Endothelial cell of umbilical vein (primary cell): ENCODE measurements at regions not wholly inside any gene's neighbourhood (a gene's known extent, or its start where the extent isn't known, plus 50 kb on each side); places are given as distances from the start of the nearest gene placed in this dataset.

Source experiments
- BruUV-seq: library from RNA; stranded (reverse); fragments of 400-500 nt; replicated peaks from 2 replicates; lab custom pipeline; 2021; lab: Mats Ljungman, UMichigan
- CTCF ChIA-PET: fragments of 300-600, 350-600 bp; sonication (Branson Sonifier 250); formaldehyde crosslinking; loops from one replicate; lab custom pipeline; 2021; ENCODE audit warnings: antibody characterized with exemption, inconsistent platforms; lab: Charles Lee
- POLR2A ChIA-PET: fragments of 300-600, 350-600 bp; sonication (Branson Sonifier 250); formaldehyde crosslinking; loops from one replicate; lab custom pipeline; 2021; ENCODE audit warnings: antibody characterized with exemption, inconsistent platforms; lab: Charles Lee
- DNase-seq: peaks from one replicate; pipeline ENCODE4 v3.0.0-alpha.2; 2011; ENCODE audit warnings: low read depth, low spot score
- FAIRE-seq: peaks from 2 replicates; lab custom pipeline; 2011; peaks lifted over from hg19 to GRCh38; lab: Jason Lieb, UNC
- H2AFZ ChIP-seq: 2 replicates; pipeline ENCODE4 v1.6.0; 2012; ENCODE audit warnings: low read depth, low read length, control low read depth, inconsistent platforms
- H3K27ac ChIP-seq: 2 replicates; pipeline ENCODE4 v1.5.1; 2011; ENCODE audit warnings: low read depth, mild to moderate bottlenecking, control low read depth, low read length, moderate library complexity; ENCODE audit not compliant: insufficient read depth
- H3K27me3 ChIP-seq, 2 experiments: 2 replicates each; pipeline versions ENCODE4 v1.6.0 to v1.6.1; 2011; ENCODE audit warnings: low read length in 2 of 2, mixed read lengths in 1 of 2; ENCODE audit not compliant: control insufficient read depth in 2 of 2, insufficient read depth in 2 of 2
- H3K36me3 ChIP-seq, 2 experiments: 2 replicates in 1 of 2; 3 replicates in 1 of 2; pipeline ENCODE4 v1.5.1; 2011; ENCODE audit warnings: low read length in 2 of 2, mild to moderate bottlenecking in 1 of 2, moderate library complexity in 1 of 2; ENCODE audit not compliant: control insufficient read depth in 2 of 2, insufficient read depth in 2 of 2; ENCODE audit errors: extremely low read depth in 1 of 2
- H3K4me1 ChIP-seq: 3 replicates; pipeline ENCODE4 v1.5.1; 2011; ENCODE audit warnings: mild to moderate bottlenecking, low read length; ENCODE audit not compliant: control insufficient read depth, insufficient read depth; ENCODE audit errors: extremely low read depth
- H3K4me2 ChIP-seq: 2 replicates; pipeline ENCODE4 v1.6.1; 2011; ENCODE audit warnings: low read length, control low read depth, mixed read lengths; ENCODE audit not compliant: insufficient read depth
- H3K4me3 ChIP-seq, 3 experiments: fragments of 200-600 bp in 1 of 3; sonication (generic), shearing (Covaris generic) in 1 of 3; replicated peaks in 1 of 3; 2 replicates each; pipeline ENCODE4 v1.5.1; 2011 to 2016; ENCODE audit warnings: control low read depth in 3 of 3, low read length in 3 of 3, mild to moderate bottlenecking in 2 of 3, inconsistent platforms in 1 of 3, low read depth in 1 of 3, moderate library complexity in 1 of 3; ENCODE audit not compliant: insufficient read depth in 1 of 3
- H3K79me2 ChIP-seq: 2 replicates; pipeline ENCODE4 v1.6.0; 2012; ENCODE audit warnings: low read length, inconsistent platforms; ENCODE audit not compliant: control insufficient read depth, insufficient read depth
- H3K9ac ChIP-seq: replicated peaks from 2 replicates; pipeline ENCODE3; 2011; ENCODE audit warnings: low read length, control low read depth; ENCODE audit not compliant: insufficient read depth; ENCODE audit errors: extremely low read depth
- H3K9me1 ChIP-seq: replicated peaks from 3 replicates; pipeline ENCODE4 v1.6.0; 2011; ENCODE audit warnings: mild to moderate bottlenecking, low read length; ENCODE audit not compliant: control insufficient read depth, insufficient read depth; ENCODE audit errors: extremely low read depth
- H3K9me3 ChIP-seq: replicated peaks from 2 replicates; pipeline ENCODE4 v1.5.1; 2012; ENCODE audit warnings: low read length, inconsistent platforms; ENCODE audit not compliant: control insufficient read depth, insufficient read depth
- H4K20me1 ChIP-seq: replicated peaks from 2 replicates; pipeline ENCODE3; 2011; ENCODE audit warnings: mild to moderate bottlenecking, low read length; ENCODE audit not compliant: control insufficient read depth, insufficient read depth; ENCODE audit errors: extremely low read depth
- EZH2 ChIP-seq: IDR thresholded peaks from 2 replicates; pipeline ENCODE4 v1.6.1; 2012; ENCODE audit warnings: borderline replicate concordance, low read depth, mild to moderate bottlenecking, moderate library complexity, low read length, inconsistent platforms; ENCODE audit not compliant: severe bottlenecking
- FOS ChIP-seq: IDR thresholded peaks from 2 replicates; pipeline ENCODE4 v1.6.1; 2011; ENCODE audit warnings: mild to moderate bottlenecking, low read length, moderate library complexity, borderline replicate concordance; ENCODE audit not compliant: insufficient read depth
- GATA2 ChIP-seq: IDR thresholded peaks from 2 replicates; pipeline ENCODE4 v1.7.0; 2011; ENCODE audit warnings: low read depth, mild to moderate bottlenecking, moderate library complexity, mixed read lengths, low read length; ENCODE audit not compliant: insufficient read length, insufficient read depth
- JUN ChIP-seq: IDR thresholded peaks from 2 replicates; pipeline ENCODE4 v1.6.1; 2011; ENCODE audit warnings: borderline replicate concordance, low read depth; ENCODE audit not compliant: insufficient read length, insufficient read depth
- MYC ChIP-seq: IDR thresholded peaks from one replicate; pipeline ENCODE4 v1.6.1; 2011; ENCODE audit warnings: mild to moderate bottlenecking, low read depth, low read length
- POLR2A ChIP-seq: IDR thresholded peaks from 2 replicates; pipeline ENCODE4 v1.6.1; 2012; ENCODE audit warnings: low read depth, mild to moderate bottlenecking, control low read depth, low read length
- POLR2AphosphoS5 ChIP-seq: IDR thresholded peaks from 2 replicates; pipeline ENCODE4 v1.6.1; 2012; ENCODE audit warnings: low read depth, mild to moderate bottlenecking, control low read depth, low read length, moderate library complexity; ENCODE audit not compliant: insufficient read depth
- dilution Hi-C: fragments of 300-500 bp; cut with MboI; formaldehyde crosslinking; loops from one replicate; pipeline ENCODE4 v1.15.0; 2019; ENCODE audit warnings: low sequenced_read_pairs; ENCODE audit not compliant: extremely low pct_ligation_motif_present
- intact Hi-C: fragments of 100-400 bp; cut with micrococcal nuclease; formaldehyde crosslinking; loops from one replicate; pipeline ENCODE4 v1.10.0; 2022
- TF ChIP-seq, protein P1 (sequence below), 2 donors: IDR thresholded peaks; 1 replicate in 1 of 2; 2 replicates in 1 of 2; pipeline ENCODE4 v1.5.1; 2011; ENCODE audit warnings: low read length in 2 of 2, mild to moderate bottlenecking in 2 of 2, moderate library complexity in 2 of 2, control low read depth in 1 of 2, inconsistent platforms in 1 of 2, low read depth in 1 of 2; ENCODE audit not compliant: insufficient read depth in 1 of 2; ENCODE audit errors: extremely low read depth in 1 of 2
- TF ChIP-seq, protein P2 (sequence below): IDR thresholded peaks from 2 replicates; pipeline ENCODE4 v1.6.1; 2011; ENCODE audit not compliant: insufficient read depth, insufficient read length

DNA sequence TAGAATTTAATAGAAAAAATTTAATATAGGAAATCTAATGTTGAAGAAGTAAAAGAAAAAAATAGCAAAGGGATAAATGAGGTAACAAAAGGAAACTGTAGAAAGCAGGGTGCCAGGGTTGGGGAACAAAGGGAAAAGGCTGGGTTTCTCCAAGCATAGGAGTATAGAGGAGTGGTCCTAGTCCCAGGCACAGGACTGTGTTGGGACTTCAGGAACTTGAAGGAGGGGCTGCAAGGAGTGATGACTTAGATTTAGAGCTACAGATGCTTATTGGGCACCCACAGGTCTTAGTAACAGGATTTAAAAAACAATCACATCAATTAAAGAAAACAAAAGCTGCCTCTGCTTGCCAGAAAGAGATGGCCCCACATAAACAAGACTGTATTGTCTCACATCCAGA lies 396.5 kb upstream of the TNC start:
- TF ChIP-seq EZH2: no peak
- no peak for TF ChIP-seq FOS
- TF ChIP-seq MYC: no peak
- ChIA-PET CTCF (no interaction called here), POLR2A (no interaction called here)
- H3K4me1 ChIP-seq: no peaks in the 10 kb centered on the region
- H3K27me3 ChIP-seq: no peaks in the 10 kb centered on the region
- H4K20me1 ChIP-seq: no peaks in the 10 kb centered on the region
- intact Hi-C loops (no loop called here), dilution Hi-C loops (no loop called here)
- no peak overlapping the region for H2AFZ ChIP-seq
- no peaks in the 10 kb centered on the region for H3K9me3 ChIP-seq
- H3K4me3 ChIP-seq: no peak overlapping the region
- H3K36me3 ChIP-seq: no peaks in the 10 kb centered on the region
- DNase-seq: no peak
- no peak for FAIRE-seq
- BruUV-seq: no TSS peak
- H3K4me2 ChIP-seq: no peak overlapping the region
- H3K9me1 ChIP-seq: no peaks in the 10 kb centered on the region
- no peak overlapping the region for H3K27ac ChIP-seq
- no peak overlapping the region for H3K9ac ChIP-seq
- no peaks in the 10 kb centered on the region for H3K79me2 ChIP-seq

DNA sequence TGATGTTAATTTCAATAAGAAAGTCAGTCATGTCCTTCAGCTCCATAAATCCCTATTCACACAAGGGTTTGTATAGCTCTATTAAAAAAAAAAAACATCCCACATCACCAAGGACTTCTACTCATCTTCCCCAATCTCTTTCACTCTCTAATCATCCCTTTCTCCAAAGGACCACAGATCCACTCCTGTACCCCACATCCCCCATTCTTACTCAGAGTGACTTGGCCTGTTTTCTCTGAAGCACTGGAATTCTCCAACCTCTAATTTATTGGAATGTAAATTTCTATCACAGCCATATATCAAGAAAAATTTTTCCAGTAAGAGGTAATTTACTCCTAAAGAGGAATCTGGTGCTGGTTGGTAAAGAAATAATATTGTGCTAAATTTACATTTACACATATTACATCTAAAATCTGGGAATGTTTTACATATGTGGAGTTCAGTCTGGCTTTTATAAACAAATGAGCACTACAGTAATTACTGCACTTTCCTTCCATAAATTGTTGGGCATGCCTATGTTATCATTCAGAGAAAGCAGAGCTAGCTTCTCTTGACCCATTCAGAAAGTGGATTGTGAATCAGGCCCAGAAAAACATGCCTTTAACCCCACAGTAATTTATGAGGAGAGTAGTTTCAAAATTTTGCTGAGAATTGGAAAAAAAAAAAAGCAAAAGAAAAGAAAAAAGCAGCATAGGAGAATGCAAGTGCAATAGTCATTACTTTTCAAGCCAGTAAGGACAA lies 399.5 kb upstream of the TNC start:
- POLR2A ChIA-PET: no interaction called here
- FAIRE-seq (no peak), DNase-seq (no peak)
- no peaks in the 10 kb centered on the region for H3K4me1 ChIP-seq
- H3K36me3 ChIP-seq: no peaks in the 10 kb centered on the region
- intact Hi-C loops: no loop called here
- H3K27me3 ChIP-seq: no peaks in the 10 kb centered on the region
- no peak overlapping the region for H3K9ac ChIP-seq
- TF ChIP-seq, protein P1, sequence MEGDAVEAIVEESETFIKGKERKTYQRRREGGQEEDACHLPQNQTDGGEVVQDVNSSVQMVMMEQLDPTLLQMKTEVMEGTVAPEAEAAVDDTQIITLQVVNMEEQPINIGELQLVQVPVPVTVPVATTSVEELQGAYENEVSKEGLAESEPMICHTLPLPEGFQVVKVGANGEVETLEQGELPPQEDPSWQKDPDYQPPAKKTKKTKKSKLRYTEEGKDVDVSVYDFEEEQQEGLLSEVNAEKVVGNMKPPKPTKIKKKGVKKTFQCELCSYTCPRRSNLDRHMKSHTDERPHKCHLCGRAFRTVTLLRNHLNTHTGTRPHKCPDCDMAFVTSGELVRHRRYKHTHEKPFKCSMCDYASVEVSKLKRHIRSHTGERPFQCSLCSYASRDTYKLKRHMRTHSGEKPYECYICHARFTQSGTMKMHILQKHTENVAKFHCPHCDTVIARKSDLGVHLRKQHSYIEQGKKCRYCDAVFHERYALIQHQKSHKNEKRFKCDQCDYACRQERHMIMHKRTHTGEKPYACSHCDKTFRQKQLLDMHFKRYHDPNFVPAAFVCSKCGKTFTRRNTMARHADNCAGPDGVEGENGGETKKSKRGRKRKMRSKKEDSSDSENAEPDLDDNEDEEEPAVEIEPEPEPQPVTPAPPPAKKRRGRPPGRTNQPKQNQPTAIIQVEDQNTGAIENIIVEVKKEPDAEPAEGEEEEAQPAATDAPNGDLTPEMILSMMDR (IDR thresholded peaks at IDR 0.05; ENCODE audit: extremely low read depth in 1 of 2, insufficient read depth in 1 of 2, low read depth in 1 of 2, low read length in 2 of 2): no peak
- TF ChIP-seq, protein P2, sequence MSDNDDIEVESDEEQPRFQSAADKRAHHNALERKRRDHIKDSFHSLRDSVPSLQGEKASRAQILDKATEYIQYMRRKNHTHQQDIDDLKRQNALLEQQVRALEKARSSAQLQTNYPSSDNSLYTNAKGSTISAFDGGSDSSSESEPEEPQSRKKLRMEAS: no peak
- TF ChIP-seq POLR2A (no peak), MYC (no peak), JUN (no peak), GATA2 (no peak), EZH2 (no peak), FOS (no peak), POLR2AphosphoS5 (no peak)
- no peaks in the 10 kb centered on the region for H4K20me1 ChIP-seq
- dilution Hi-C loops: no loop called here
- no peak overlapping the region for H3K27ac ChIP-seq
- no TSS peak for BruUV-seq
- H3K9me3 ChIP-seq: no peaks in the 10 kb centered on the region
- CTCF ChIA-PET: interaction anchor here (1.5 kb wide), 1 partner anchor 9 kb away, joined by 4 read pairs; no protein-coding TSS in a partner anchor
- no peak overlapping the region for H3K4me2 ChIP-seq
- H2AFZ ChIP-seq: no peak overlapping the region
- no peaks in the 10 kb centered on the region for H3K79me2 ChIP-seq
- no peak overlapping the region for H3K4me3 ChIP-seq
- no peaks in the 10 kb centered on the region for H3K9me1 ChIP-seq
